Epithelial cell of esophagus (primary cell): ENCODE measurements at regions not wholly inside any gene's neighbourhood (a gene's known extent, or its start where the extent isn't known, plus 50 kb on each side); places are given as distances from the start of the nearest gene placed in this dataset.

Source experiments
- DNase-seq: peaks from one replicate; pipeline ENCODE4 v3.0.0; 2010; ENCODE audit warnings: low read depth
- H3K4me3 ChIP-seq: 2 replicates; pipeline ENCODE4 v1.5.1; 2011; ENCODE audit warnings: mild to moderate bottlenecking, low read length, control low read depth
- TF ChIP-seq, protein P1 (sequence below): IDR thresholded peaks from 2 replicates; pipeline ENCODE4 v1.5.1; 2011; ENCODE audit warnings: low read depth, mild to moderate bottlenecking, low read length, control low read depth, inconsistent platforms; ENCODE audit not compliant: insufficient read depth; ENCODE audit errors: missing control alignments

DNA sequence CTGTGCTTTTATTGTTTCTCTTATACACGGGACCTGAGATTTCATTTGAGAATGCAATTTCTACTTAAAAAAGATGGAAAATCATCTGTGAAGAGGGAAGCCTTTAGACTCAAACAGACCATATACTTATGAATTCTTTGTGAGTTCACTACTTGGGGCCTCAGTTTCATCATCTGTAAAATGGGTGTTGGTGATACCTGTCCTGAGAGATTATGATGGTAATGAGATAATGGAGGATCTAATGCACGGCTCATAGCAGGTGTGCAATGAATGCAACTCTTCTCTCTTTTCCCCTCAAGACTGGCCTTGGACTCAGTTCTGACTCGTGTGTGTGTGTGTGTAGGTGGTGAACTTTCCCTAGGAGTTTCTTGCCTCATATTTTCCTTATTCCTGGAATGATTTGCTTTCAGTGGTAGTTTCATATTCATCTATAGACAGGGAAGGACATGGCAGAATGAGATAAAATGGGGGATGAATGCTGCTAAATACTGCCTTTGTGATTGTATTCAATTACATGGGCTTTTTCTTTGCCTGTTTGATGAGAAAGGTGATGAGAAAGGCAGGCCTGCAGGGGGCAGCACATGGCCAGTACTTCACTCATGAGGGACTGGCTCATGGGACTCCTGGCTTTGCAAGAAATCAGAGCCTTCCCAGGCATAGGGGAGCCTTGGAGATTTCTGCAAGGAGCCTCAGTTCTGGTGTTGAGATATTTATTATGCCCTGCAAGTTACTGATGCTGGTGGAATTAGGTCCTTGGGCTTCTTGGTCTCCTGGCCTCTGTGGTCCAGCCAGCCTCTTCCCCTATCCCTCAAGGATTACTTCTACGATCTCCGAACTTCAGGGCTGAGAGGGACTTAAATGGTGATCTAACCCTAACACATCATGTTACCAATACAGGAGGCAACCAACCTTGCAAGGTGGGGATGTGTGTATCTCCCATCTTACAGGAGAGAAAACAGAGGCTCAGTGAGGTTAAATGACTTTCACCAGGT lies 70.7 kb downstream of the RPLP1 start:
- TF ChIP-seq, protein P1, sequence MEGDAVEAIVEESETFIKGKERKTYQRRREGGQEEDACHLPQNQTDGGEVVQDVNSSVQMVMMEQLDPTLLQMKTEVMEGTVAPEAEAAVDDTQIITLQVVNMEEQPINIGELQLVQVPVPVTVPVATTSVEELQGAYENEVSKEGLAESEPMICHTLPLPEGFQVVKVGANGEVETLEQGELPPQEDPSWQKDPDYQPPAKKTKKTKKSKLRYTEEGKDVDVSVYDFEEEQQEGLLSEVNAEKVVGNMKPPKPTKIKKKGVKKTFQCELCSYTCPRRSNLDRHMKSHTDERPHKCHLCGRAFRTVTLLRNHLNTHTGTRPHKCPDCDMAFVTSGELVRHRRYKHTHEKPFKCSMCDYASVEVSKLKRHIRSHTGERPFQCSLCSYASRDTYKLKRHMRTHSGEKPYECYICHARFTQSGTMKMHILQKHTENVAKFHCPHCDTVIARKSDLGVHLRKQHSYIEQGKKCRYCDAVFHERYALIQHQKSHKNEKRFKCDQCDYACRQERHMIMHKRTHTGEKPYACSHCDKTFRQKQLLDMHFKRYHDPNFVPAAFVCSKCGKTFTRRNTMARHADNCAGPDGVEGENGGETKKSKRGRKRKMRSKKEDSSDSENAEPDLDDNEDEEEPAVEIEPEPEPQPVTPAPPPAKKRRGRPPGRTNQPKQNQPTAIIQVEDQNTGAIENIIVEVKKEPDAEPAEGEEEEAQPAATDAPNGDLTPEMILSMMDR, result peak; percentile 78
- DNase-seq, result peak; percentile 70
- no peak overlapping the region for H3K4me3 ChIP-seq

DNA sequence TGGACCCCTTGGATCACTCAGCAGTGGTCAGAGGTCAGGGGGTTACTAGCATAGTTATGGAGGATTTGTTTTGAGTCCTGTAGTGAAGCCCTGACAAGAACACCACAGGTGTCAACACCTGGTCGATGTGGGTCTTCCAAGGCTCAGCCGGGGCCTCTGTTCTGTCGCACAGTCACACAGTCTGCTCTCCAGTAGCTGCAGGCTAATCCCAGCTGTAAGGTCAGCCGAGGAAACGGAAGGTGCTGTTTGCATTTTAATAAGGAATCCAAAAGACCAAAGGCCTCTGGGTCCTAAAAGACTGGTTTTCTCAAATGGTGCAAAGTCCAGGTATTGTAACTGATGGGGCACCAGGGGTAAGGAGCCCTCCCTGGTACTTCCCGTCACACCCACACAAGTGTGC lies 71.7 kb downstream of the RPLP1 start:
- TF ChIP-seq, protein P1, result no peak
- no peak for DNase-seq
- no peak overlapping the region for H3K4me3 ChIP-seq

GRCh38 chr15:69524814-69525213 lies 72.2 kb downstream of the RPLP1 start:
- no peak for DNase-seq
- no peak overlapping the region for H3K4me3 ChIP-seq
- TF ChIP-seq, protein P1, result no peak

GRCh38 chr15:69525543-69525942 lies 72.9 kb downstream of the RPLP1 start:
- no peak for DNase-seq
- H3K4me3 ChIP-seq, result no peak overlapping the region
- TF ChIP-seq, protein P1, result no peak

DNA sequence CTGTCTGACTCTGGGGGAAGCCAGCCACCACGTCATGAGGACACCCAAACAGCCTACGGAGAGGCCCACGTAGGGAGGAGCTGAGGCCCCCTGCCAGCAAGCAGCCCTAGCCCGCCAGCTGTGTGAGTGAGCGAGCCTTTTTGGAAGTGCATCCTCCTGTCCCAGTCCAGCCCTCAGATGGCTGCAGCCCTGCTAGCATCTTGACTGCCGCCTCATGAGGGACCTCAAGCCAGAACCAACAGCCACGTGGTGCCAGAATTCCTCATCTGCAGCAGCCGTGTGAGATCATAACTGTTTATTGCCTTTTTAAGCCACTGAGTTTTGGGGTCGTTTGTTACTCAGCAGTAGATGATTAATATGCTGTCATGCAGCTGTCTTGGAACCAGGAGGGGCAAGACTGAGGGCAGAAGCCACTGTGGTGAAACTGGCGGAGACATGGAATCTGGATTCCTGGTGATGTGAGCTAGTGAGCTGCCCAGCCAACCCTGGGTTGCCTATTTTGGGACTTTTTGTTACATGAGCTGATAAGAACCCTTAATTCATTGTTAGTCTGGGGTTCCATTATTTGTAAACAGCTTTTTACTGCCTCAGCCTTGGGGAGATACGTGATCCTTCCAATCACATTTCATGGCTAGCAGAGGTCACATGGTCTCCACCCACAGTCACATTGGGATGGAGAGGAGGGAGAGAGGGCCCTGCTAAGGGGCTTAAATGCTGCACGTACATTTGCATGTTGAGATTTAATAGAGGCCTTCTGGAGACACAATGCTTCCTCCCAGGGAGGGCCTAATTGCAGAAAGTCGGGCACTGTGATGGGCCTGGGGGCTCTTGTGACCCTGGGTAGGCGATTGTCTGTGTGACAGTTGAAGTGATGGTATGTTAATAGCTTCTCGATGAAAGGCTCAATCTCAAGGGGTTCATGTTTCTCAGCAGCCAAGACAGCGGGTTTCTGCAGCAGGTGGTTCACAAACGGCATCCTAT lies 73.8 kb downstream of the RPLP1 start:
- TF ChIP-seq, protein P1, result no peak
- no peak for DNase-seq
- no peak overlapping the region for H3K4me3 ChIP-seq

GRCh38 chr15:69529141-69529540 lies 76.5 kb downstream of the RPLP1 start:
- no peak for DNase-seq
- H3K4me3 ChIP-seq, result no peak overlapping the region
- TF ChIP-seq, protein P1, result no peak
